ENCODE measurements at regions not wholly inside any gene's neighbourhood (a gene's known extent, or its start where the extent isn't known, plus 50 kb on each side); places are given as distances from the start of the nearest gene placed in this dataset.

DNA sequence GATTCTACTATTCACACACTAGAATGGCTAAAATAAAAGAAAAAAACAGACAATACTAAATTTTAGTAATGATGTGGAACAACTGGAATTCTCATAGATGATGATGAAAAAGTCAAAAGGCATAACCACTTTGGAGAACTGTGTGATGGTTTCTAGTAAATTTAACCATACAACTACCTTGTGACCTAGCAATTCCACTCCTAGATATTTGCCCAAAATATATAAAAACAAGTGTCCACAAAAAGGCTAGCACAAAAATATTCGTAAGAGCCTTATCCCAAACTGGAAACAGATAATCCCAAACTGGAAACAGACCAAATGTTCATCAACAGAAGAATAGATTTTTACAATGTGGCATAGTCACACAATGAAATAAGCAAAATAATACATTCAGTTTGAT, 67.9 kb upstream of the PGBD5 start:
- Histone ChIP-seq H3K4me3 (ENCODE audit: low read depth, low read length, poor library complexity, severe bottlenecking) (no peak overlapping the region), H3K9me3 (ENCODE audit: low read depth, low read length, poor library complexity, severe bottlenecking) (no peaks in the 10 kb centered on the region), H3K27ac (ENCODE audit: low read depth, low read length, poor library complexity, severe bottlenecking) (no peak overlapping the region), H3K36me3 (ENCODE audit: insufficient read depth, low read length, poor library complexity, severe bottlenecking) (no peaks in the 10 kb centered on the region), H3K27me3 (replicated peaks; ENCODE audit: insufficient read depth, low read depth, low read length, poor library complexity) (peaks cover 25% of the 10 kb centered on the region), H3K4me1 (ENCODE audit: insufficient read depth, low read length, poor library complexity, severe bottlenecking) (no peaks in the 10 kb centered on the region)
- intact Hi-C loops (cut with micrococcal nuclease; ENCODE audit: unreplicated experiment) = no loop called here
- no TSS peak for BruUV-seq (replicated peaks)
- DNase-seq (ENCODE audit: low spot score) = no peak
- ChIA-PET POLR2A (ENCODE audit: low non-redundant PET) (no interaction called here), CTCF (no interaction called here)
- TF ChIP-seq, protein P1, sequence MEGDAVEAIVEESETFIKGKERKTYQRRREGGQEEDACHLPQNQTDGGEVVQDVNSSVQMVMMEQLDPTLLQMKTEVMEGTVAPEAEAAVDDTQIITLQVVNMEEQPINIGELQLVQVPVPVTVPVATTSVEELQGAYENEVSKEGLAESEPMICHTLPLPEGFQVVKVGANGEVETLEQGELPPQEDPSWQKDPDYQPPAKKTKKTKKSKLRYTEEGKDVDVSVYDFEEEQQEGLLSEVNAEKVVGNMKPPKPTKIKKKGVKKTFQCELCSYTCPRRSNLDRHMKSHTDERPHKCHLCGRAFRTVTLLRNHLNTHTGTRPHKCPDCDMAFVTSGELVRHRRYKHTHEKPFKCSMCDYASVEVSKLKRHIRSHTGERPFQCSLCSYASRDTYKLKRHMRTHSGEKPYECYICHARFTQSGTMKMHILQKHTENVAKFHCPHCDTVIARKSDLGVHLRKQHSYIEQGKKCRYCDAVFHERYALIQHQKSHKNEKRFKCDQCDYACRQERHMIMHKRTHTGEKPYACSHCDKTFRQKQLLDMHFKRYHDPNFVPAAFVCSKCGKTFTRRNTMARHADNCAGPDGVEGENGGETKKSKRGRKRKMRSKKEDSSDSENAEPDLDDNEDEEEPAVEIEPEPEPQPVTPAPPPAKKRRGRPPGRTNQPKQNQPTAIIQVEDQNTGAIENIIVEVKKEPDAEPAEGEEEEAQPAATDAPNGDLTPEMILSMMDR (conservative IDR thresholded peaks at IDR 0.05; ENCODE audit: low read depth, low read length) = no peak
- no peak for TF ChIP-seq EZH2 (IDR thresholded peaks at IDR 0.05; ENCODE audit: borderline replicate concordance, low read depth, low read length, poor library complexity, severe bottlenecking)

DNA sequence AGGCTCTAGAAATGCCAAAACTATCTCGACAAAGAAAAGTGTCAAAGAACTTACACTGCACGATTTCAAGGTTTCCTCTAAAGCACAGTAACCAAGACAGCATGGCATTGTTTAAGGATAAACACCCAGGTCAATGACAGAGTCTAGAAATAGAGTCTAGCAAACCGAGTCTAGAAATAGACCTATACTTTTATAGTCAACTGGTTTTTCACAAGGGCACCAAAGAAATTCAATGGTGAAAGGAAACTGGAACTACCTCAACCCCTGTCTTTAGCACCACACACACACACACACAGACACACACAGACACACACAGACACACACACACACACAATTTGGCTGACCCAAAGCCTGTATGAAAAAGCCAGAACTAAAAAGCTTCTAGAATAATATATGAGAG, 67.1 kb upstream of the PGBD5 start:
- Histone ChIP-seq H3K4me3 (ENCODE audit: low read depth, low read length, poor library complexity, severe bottlenecking) (no peak overlapping the region), H3K27ac (ENCODE audit: low read depth, low read length, poor library complexity, severe bottlenecking) (no peak overlapping the region), H3K9me3 (ENCODE audit: low read depth, low read length, poor library complexity, severe bottlenecking) (no peaks in the 10 kb centered on the region), H3K36me3 (ENCODE audit: insufficient read depth, low read length, poor library complexity, severe bottlenecking) (no peaks in the 10 kb centered on the region), H3K4me1 (ENCODE audit: insufficient read depth, low read length, poor library complexity, severe bottlenecking) (no peaks in the 10 kb centered on the region), H3K27me3 (replicated peaks; ENCODE audit: insufficient read depth, low read depth, low read length, poor library complexity) (peaks cover 23% of the 10 kb centered on the region)
- BruUV-seq (replicated peaks) = no TSS peak
- DNase-seq (ENCODE audit: low spot score) = no peak
- ChIA-PET POLR2A (ENCODE audit: low non-redundant PET) (no interaction called here), CTCF (no interaction called here)
- TF ChIP-seq, protein P1 (conservative IDR thresholded peaks at IDR 0.05; ENCODE audit: low read depth, low read length) = no peak
- no peak for TF ChIP-seq EZH2 (IDR thresholded peaks at IDR 0.05; ENCODE audit: borderline replicate concordance, low read depth, low read length, poor library complexity, severe bottlenecking)
- intact Hi-C loops (cut with micrococcal nuclease; ENCODE audit: unreplicated experiment) = no loop called here

DNA sequence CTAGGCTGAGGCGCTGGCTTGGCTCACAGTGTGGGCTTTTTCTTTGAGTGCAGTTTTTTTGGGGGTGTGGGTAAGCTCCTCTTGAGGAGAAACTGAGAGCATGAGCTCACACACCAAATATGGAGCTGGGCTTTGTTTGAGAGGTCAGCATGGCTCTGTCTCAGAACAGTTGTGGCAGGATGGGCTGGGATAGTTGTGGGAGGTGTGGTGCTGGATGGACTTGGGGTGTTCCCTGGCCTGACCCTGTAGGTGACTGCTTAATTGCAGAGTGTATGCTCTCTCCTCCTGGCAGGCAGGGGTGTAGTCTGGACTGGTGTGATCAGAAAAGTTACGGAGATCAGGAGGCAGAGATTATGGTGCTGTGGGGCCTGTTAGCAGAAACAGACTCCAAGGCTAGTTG, 64.3 kb upstream of the PGBD5 start:
- TF ChIP-seq, protein P1 (conservative IDR thresholded peaks at IDR 0.05; ENCODE audit: low read depth, low read length) = no peak
- TF ChIP-seq EZH2 (IDR thresholded peaks at IDR 0.05; ENCODE audit: borderline replicate concordance, low read depth, low read length, poor library complexity, severe bottlenecking) = no peak
- Histone ChIP-seq H3K4me3 (ENCODE audit: low read depth, low read length, poor library complexity, severe bottlenecking) (no peak overlapping the region), H3K9me3 (ENCODE audit: low read depth, low read length, poor library complexity, severe bottlenecking) (no peaks in the 10 kb centered on the region), H3K4me1 (ENCODE audit: insufficient read depth, low read length, poor library complexity, severe bottlenecking) (no peaks in the 10 kb centered on the region), H3K27ac (ENCODE audit: low read depth, low read length, poor library complexity, severe bottlenecking) (no peak overlapping the region), H3K36me3 (ENCODE audit: insufficient read depth, low read length, poor library complexity, severe bottlenecking) (no peaks in the 10 kb centered on the region), H3K27me3 (replicated peaks; ENCODE audit: insufficient read depth, low read depth, low read length, poor library complexity) (peaks cover 11% of the 10 kb centered on the region)
- no peak for DNase-seq (ENCODE audit: low spot score)
- intact Hi-C loops (cut with micrococcal nuclease; ENCODE audit: unreplicated experiment) = no loop called here
- ChIA-PET CTCF (no interaction called here), POLR2A (ENCODE audit: low non-redundant PET) (no interaction called here)
- BruUV-seq (replicated peaks) = no TSS peak

All from A673 (cell line).